H1 (cell line): ENCODE measurements at regions not wholly inside any gene's neighbourhood (a gene's known extent, or its start where the extent isn't known, plus 50 kb on each side); places are given as distances from the start of the nearest gene placed in this dataset.

Experiments
- BACH1 ChIP-seq: IDR thresholded peaks from 2 replicates; pipeline ENCODE4 v1.6.1; 2012; ENCODE audit warnings: low read length, improper control_type of control experiment
- NANOG ChIP-seq: IDR thresholded peaks from 2 replicates; pipeline ENCODE4 v1.6.1; 2011; ENCODE audit warnings: low read length, low read depth, mild to moderate bottlenecking, inconsistent platforms; ENCODE audit not compliant: insufficient read depth, poor library complexity, severe bottlenecking
- TF ChIP-seq, protein P1 (sequence below): fragments of 300-600 bp; sonication (generic); IDR thresholded peaks from 2 replicates; pipeline ENCODE4 v1.7.1; 2012; ENCODE audit warnings: low read length, moderate library complexity, mild to moderate bottlenecking, inconsistent platforms; ENCODE audit not compliant: insufficient replicate concordance

DNA sequence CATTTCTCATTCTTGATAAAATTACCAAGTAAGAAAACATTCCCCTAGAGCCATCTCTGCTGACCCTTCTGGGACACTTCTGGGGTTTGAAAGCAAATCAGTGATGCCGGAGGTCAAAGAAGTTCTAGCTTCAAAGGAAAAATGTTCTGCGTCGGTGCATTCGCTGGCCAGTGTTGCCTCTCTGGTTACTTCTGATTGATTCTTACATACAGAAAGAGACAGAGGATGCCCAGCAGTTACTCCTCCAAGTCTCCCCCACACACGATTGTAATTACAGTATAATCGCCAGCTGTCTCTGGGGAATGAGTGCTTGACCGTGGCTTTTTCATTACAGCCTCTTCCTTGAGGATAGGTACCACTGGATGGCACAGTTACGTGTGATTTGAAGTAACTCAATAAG is 150.9 kb downstream of the SNX19 start (continued):
- TF ChIP-seq, protein P1, sequence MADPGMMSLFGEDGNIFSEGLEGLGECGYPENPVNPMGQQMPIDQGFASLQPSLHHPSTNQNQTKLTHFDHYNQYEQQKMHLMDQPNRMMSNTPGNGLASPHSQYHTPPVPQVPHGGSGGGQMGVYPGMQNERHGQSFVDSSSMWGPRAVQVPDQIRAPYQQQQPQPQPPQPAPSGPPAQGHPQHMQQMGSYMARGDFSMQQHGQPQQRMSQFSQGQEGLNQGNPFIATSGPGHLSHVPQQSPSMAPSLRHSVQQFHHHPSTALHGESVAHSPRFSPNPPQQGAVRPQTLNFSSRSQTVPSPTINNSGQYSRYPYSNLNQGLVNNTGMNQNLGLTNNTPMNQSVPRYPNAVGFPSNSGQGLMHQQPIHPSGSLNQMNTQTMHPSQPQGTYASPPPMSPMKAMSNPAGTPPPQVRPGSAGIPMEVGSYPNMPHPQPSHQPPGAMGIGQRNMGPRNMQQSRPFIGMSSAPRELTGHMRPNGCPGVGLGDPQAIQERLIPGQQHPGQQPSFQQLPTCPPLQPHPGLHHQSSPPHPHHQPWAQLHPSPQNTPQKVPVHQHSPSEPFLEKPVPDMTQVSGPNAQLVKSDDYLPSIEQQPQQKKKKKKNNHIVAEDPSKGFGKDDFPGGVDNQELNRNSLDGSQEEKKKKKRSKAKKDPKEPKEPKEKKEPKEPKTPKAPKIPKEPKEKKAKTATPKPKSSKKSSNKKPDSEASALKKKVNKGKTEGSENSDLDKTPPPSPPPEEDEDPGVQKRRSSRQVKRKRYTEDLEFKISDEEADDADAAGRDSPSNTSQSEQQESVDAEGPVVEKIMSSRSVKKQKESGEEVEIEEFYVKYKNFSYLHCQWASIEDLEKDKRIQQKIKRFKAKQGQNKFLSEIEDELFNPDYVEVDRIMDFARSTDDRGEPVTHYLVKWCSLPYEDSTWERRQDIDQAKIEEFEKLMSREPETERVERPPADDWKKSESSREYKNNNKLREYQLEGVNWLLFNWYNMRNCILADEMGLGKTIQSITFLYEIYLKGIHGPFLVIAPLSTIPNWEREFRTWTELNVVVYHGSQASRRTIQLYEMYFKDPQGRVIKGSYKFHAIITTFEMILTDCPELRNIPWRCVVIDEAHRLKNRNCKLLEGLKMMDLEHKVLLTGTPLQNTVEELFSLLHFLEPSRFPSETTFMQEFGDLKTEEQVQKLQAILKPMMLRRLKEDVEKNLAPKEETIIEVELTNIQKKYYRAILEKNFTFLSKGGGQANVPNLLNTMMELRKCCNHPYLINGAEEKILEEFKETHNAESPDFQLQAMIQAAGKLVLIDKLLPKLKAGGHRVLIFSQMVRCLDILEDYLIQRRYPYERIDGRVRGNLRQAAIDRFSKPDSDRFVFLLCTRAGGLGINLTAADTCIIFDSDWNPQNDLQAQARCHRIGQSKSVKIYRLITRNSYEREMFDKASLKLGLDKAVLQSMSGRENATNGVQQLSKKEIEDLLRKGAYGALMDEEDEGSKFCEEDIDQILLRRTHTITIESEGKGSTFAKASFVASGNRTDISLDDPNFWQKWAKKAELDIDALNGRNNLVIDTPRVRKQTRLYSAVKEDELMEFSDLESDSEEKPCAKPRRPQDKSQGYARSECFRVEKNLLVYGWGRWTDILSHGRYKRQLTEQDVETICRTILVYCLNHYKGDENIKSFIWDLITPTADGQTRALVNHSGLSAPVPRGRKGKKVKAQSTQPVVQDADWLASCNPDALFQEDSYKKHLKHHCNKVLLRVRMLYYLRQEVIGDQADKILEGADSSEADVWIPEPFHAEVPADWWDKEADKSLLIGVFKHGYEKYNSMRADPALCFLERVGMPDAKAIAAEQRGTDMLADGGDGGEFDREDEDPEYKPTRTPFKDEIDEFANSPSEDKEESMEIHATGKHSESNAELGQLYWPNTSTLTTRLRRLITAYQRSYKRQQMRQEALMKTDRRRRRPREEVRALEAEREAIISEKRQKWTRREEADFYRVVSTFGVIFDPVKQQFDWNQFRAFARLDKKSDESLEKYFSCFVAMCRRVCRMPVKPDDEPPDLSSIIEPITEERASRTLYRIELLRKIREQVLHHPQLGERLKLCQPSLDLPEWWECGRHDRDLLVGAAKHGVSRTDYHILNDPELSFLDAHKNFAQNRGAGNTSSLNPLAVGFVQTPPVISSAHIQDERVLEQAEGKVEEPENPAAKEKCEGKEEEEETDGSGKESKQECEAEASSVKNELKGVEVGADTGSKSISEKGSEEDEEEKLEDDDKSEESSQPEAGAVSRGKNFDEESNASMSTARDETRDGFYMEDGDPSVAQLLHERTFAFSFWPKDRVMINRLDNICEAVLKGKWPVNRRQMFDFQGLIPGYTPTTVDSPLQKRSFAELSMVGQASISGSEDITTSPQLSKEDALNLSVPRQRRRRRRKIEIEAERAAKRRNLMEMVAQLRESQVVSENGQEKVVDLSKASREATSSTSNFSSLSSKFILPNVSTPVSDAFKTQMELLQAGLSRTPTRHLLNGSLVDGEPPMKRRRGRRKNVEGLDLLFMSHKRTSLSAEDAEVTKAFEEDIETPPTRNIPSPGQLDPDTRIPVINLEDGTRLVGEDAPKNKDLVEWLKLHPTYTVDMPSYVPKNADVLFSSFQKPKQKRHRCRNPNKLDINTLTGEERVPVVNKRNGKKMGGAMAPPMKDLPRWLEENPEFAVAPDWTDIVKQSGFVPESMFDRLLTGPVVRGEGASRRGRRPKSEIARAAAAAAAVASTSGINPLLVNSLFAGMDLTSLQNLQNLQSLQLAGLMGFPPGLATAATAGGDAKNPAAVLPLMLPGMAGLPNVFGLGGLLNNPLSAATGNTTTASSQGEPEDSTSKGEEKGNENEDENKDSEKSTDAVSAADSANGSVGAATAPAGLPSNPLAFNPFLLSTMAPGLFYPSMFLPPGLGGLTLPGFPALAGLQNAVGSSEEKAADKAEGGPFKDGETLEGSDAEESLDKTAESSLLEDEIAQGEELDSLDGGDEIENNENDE: no peak
- TF ChIP-seq BACH1: no peak
- TF ChIP-seq NANOG: no peak
